ENCODE measurements at regions not wholly inside any gene's neighbourhood (a gene's known extent, or its start where the extent isn't known, plus 50 kb on each side); places are given as distances from the start of the nearest gene placed in this dataset.

- TF ChIP-seq, protein P1, sequence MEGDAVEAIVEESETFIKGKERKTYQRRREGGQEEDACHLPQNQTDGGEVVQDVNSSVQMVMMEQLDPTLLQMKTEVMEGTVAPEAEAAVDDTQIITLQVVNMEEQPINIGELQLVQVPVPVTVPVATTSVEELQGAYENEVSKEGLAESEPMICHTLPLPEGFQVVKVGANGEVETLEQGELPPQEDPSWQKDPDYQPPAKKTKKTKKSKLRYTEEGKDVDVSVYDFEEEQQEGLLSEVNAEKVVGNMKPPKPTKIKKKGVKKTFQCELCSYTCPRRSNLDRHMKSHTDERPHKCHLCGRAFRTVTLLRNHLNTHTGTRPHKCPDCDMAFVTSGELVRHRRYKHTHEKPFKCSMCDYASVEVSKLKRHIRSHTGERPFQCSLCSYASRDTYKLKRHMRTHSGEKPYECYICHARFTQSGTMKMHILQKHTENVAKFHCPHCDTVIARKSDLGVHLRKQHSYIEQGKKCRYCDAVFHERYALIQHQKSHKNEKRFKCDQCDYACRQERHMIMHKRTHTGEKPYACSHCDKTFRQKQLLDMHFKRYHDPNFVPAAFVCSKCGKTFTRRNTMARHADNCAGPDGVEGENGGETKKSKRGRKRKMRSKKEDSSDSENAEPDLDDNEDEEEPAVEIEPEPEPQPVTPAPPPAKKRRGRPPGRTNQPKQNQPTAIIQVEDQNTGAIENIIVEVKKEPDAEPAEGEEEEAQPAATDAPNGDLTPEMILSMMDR (IDR thresholded peaks at IDR 0.05; ENCODE audit: poor library complexity) = no peak
- TF ChIP-seq EZH2 (IDR thresholded peaks at IDR 0.05; ENCODE audit: borderline replicate concordance) = no peak
Measured at GRCh38 chr12:77591959-77592743, 238.5 kb upstream of the NAV3 start.
